GM12864 (cell line): ENCODE measurements at regions not wholly inside any gene's neighbourhood (a gene's known extent, or its start where the extent isn't known, plus 50 kb on each side); places are given as distances from the start of the nearest gene placed in this dataset.

ENCODE experiments used
- DNase-seq: peaks from one replicate; pipeline ENCODE4 v3.0.0-alpha.2; 2011; ENCODE audit warnings: low read depth
- H3K4me3 ChIP-seq: 2 replicates; pipeline ENCODE4 v1.5.1; 2011; ENCODE audit warnings: mild to moderate bottlenecking, low read depth, low read length, control low read depth
- CTCF ChIP-seq: IDR thresholded peaks from 2 replicates; pipeline ENCODE4 v1.5.1; 2011; ENCODE audit warnings: low read depth, mild to moderate bottlenecking, moderate library complexity, low read length, control low read depth, inconsistent platforms; ENCODE audit errors: missing control alignments

GRCh38 chr10:31173752-31174151 is 142.1 kb upstream of the ZNF438 start:
- no peak for DNase-seq
- H3K4me3 ChIP-seq, result no peak overlapping the region
- TF ChIP-seq CTCF, result no peak

GRCh38 chr10:31179091-31179680 is 139.8 kb upstream of the ZEB1 start:
- no peak overlapping the region for H3K4me3 ChIP-seq
- TF ChIP-seq CTCF, result no peak
- DNase-seq, result no peak

- no peak overlapping the region for H3K4me3 ChIP-seq
- TF ChIP-seq CTCF, result no peak
- no peak for DNase-seq
Observed at GRCh38 chr10:31186225-31187000, 132.6 kb upstream of the ZEB1 start.

GRCh38 chr10:31187182-31187581 is 131.8 kb upstream of the ZEB1 start:
- TF ChIP-seq CTCF, result no peak
- no peak overlapping the region for H3K4me3 ChIP-seq
- DNase-seq, result no peak

GRCh38 chr10:31187607-31188210 is 131.3 kb upstream of the ZEB1 start:
- no peak overlapping the region for H3K4me3 ChIP-seq
- TF ChIP-seq CTCF, result no peak
- DNase-seq, result no peak

GRCh38 chr10:31188792-31189406 is 130.1 kb upstream of the ZEB1 start:
- no peak for TF ChIP-seq CTCF
- no peak for DNase-seq
- no peak overlapping the region for H3K4me3 ChIP-seq
